ENCODE measurements at regions not wholly inside any gene's neighbourhood (a gene's known extent, or its start where the extent isn't known, plus 50 kb on each side); places are given as distances from the start of the nearest gene placed in this dataset.

- peaks cover 0 to 2% (median 0%) of the 10 kb centered on the region in 3 donors for H3K36me3 Mint-ChIP-seq
- peaks cover 0 to 3% (median 0%) of the 10 kb centered on the region in 5 donors for H3K9me3 Mint-ChIP-seq
- no peak overlapping the region for H3K27ac ChIP-seq (ENCODE audit: low read depth, low read length)
- no peaks in the 10 kb centered on the region for H3K4me1 Mint-ChIP-seq
- H3K27me3 ChIP-seq (ENCODE audit: insufficient read depth, low read length, poor library complexity, severe bottlenecking) = no peaks in the 10 kb centered on the region
- DNase-seq = no peak
- POLR2A ChIA-PET = no interaction called here
- H3K4me3 ChIP-seq (ENCODE audit: low read length) = no peak overlapping the region
- no peaks in the 10 kb centered on the region for H3K36me3 ChIP-seq (ENCODE audit: insufficient read depth, low read length)
- no peak overlapping the region for H3K27ac Mint-ChIP-seq
- CTCF ChIA-PET = no interaction called here
- H3K4me3 Mint-ChIP-seq = no peak overlapping the region
- H3K27me3 Mint-ChIP-seq = peaks cover 2 to 33% of the 10 kb centered on the region in 2 donors
- no peaks in the 10 kb centered on the region for H3K9me3 ChIP-seq (ENCODE audit: low read length)
- H3K4me1 ChIP-seq (ENCODE audit: insufficient read depth, low read length) = no peaks in the 10 kb centered on the region
These were observed 69.6 kb upstream of the BARHL2 start for GRCh38 chr1:90786709-90787108.

- Mint-ChIP-seq H3K27ac (no peak overlapping the region), H3K27me3 (peaks cover under 1 to 20% of the 10 kb centered on the region in 2 donors), H3K4me3 (no peak overlapping the region), H3K36me3 (no peaks in the 10 kb centered on the region), H3K9me3 (peaks cover 0 to 2% (median 0%) of the 10 kb centered on the region in 5 donors), H3K4me1 (no peaks in the 10 kb centered on the region)
- no peak overlapping the region for H3K4me3 ChIP-seq (ENCODE audit: low read length)
- H3K36me3 ChIP-seq (ENCODE audit: insufficient read depth, low read length) = no peaks in the 10 kb centered on the region
- ChIA-PET POLR2A (no interaction called here), CTCF (interaction anchor here (1.5 kb wide), 1 partner anchor 14 kb away, joined by 4 read pairs; no protein-coding TSS in a partner anchor)
- H3K27ac ChIP-seq (ENCODE audit: low read depth, low read length) = no peak overlapping the region
- H3K4me1 ChIP-seq (ENCODE audit: insufficient read depth, low read length) = no peaks in the 10 kb centered on the region
- H3K9me3 ChIP-seq (ENCODE audit: low read length) = no peaks in the 10 kb centered on the region
- H3K27me3 ChIP-seq (ENCODE audit: insufficient read depth, low read length, poor library complexity, severe bottlenecking) = no peaks in the 10 kb centered on the region
- DNase-seq = no peak
These were observed 67.2 kb upstream of the BARHL2 start for GRCh38 chr1:90784186-90784847.

DNA sequence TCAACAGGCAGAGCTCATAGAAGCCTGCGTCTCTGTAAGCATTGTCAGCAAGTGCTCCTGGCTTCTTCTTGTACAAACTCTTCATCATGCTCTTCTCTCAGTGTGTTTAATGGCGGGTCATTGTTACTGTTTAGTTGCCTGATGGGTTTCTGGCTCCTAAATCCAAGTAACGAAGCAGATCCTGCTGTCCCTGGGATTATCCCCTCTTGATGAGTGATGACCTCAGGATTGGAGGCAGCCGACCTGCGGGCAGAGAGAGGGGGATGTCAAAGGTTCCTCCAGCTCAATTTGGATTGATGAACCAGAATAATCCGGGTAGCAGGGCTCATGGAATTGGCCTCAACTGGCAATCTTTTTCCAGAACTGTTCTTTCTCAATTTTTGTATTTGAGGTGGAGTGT, 66.1 kb upstream of the BARHL2 start:
- Mint-ChIP-seq H3K27me3 (peaks cover 3 to 23% of the 10 kb centered on the region in 2 donors), H3K9me3 (no peaks in the 10 kb centered on the region), H3K27ac (no peak overlapping the region), H3K4me1 (peaks cover 0 to 3% (median 0%) of the 10 kb centered on the region in 3 donors), H3K36me3 (no peaks in the 10 kb centered on the region), H3K4me3 (no peak overlapping the region)
- CTCF ChIA-PET = interaction anchor here (1.5 kb wide), 1 partner anchor 15 kb away, joined by 4 read pairs; no protein-coding TSS in a partner anchor
- POLR2A ChIA-PET = no interaction called here
- Histone ChIP-seq H3K9me3 (ENCODE audit: low read length) (no peaks in the 10 kb centered on the region), H3K27me3 (ENCODE audit: insufficient read depth, low read length, poor library complexity, severe bottlenecking) (no peaks in the 10 kb centered on the region), H3K36me3 (ENCODE audit: insufficient read depth, low read length) (no peaks in the 10 kb centered on the region), H3K4me3 (ENCODE audit: low read length) (no peak overlapping the region), H3K4me1 (ENCODE audit: insufficient read depth, low read length) (no peaks in the 10 kb centered on the region), H3K27ac (ENCODE audit: low read depth, low read length) (no peak overlapping the region)
- no peak for DNase-seq

GRCh38 chr1:90782046-90782445, 64.9 kb upstream of the BARHL2 start:
- Histone ChIP-seq H3K36me3 (ENCODE audit: insufficient read depth, low read length) (no peaks in the 10 kb centered on the region), H3K9me3 (ENCODE audit: low read length) (no peaks in the 10 kb centered on the region), H3K27ac (ENCODE audit: low read depth, low read length) (no peak overlapping the region), H3K4me1 (ENCODE audit: insufficient read depth, low read length) (no peaks in the 10 kb centered on the region), H3K4me3 (ENCODE audit: low read length) (no peak overlapping the region), H3K27me3 (ENCODE audit: insufficient read depth, low read length, poor library complexity, severe bottlenecking) (no peaks in the 10 kb centered on the region)
- DNase-seq = no peak
- H3K4me1 Mint-ChIP-seq = peaks cover 0 to 5% (median 0%) of the 10 kb centered on the region in 3 donors
- CTCF ChIA-PET = no interaction called here
- no peak overlapping the region for H3K4me3 Mint-ChIP-seq
- no peak overlapping the region for H3K27ac Mint-ChIP-seq
- POLR2A ChIA-PET = no interaction called here
- H3K9me3 Mint-ChIP-seq = no peaks in the 10 kb centered on the region
- H3K36me3 Mint-ChIP-seq = no peaks in the 10 kb centered on the region
- H3K27me3 Mint-ChIP-seq = peaks cover 3 to 27% of the 10 kb centered on the region in 2 donors

GRCh38 chr1:90781534-90781933, 64.4 kb upstream of the BARHL2 start:
- no peak overlapping the region for H3K4me3 Mint-ChIP-seq
- no peaks in the 10 kb centered on the region for H3K9me3 ChIP-seq (ENCODE audit: low read length)
- H3K36me3 ChIP-seq (ENCODE audit: insufficient read depth, low read length) = no peaks in the 10 kb centered on the region
- H3K27me3 ChIP-seq (ENCODE audit: insufficient read depth, low read length, poor library complexity, severe bottlenecking) = no peaks in the 10 kb centered on the region
- H3K4me1 Mint-ChIP-seq = peaks cover 0 to 5% (median 0%) of the 10 kb centered on the region in 3 donors
- no peak overlapping the region for H3K4me3 ChIP-seq (ENCODE audit: low read length)
- no peak for DNase-seq
- H3K4me1 ChIP-seq (ENCODE audit: insufficient read depth, low read length) = no peaks in the 10 kb centered on the region
- H3K27me3 Mint-ChIP-seq = peaks cover 3 to 27% of the 10 kb centered on the region in 2 donors
- no peaks in the 10 kb centered on the region for H3K9me3 Mint-ChIP-seq
- no peak overlapping the region for H3K27ac ChIP-seq (ENCODE audit: low read depth, low read length)
- no peak overlapping the region for H3K27ac Mint-ChIP-seq
- ChIA-PET POLR2A (no interaction called here), CTCF (no interaction called here)
- H3K36me3 Mint-ChIP-seq = no peaks in the 10 kb centered on the region

DNA sequence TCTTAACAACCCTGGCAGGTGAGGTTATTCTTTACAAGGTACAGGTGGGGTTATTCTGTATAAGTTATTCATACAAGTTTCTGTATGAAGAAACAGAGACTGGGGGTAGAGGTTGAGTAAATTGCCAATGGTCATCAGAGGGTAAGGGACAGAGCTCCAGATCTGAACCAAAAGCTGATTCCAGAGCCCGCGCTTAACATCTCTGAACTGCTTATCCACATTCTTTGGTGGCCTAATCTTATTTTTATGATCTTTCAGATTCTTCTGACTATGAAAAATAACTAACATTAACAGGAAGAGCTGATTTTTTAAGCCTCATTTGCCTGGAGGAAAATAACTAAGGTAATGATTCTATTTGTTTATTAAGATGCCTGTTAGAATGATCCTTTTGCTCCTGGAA, 63.9 kb upstream of the BARHL2 start:
- Histone ChIP-seq H3K4me3 (ENCODE audit: low read length) (no peak overlapping the region), H3K36me3 (ENCODE audit: insufficient read depth, low read length) (no peaks in the 10 kb centered on the region), H3K27me3 (ENCODE audit: insufficient read depth, low read length, poor library complexity, severe bottlenecking) (no peaks in the 10 kb centered on the region), H3K9me3 (ENCODE audit: low read length) (no peaks in the 10 kb centered on the region), H3K4me1 (ENCODE audit: insufficient read depth, low read length) (no peaks in the 10 kb centered on the region), H3K27ac (ENCODE audit: low read depth, low read length) (no peak overlapping the region)
- ChIA-PET CTCF (no interaction called here), POLR2A (no interaction called here)
- Mint-ChIP-seq H3K4me1 (peaks cover 0 to 5% (median 0%) of the 10 kb centered on the region in 3 donors), H3K27ac (no peak overlapping the region), H3K27me3 (peaks cover 3 to 29% of the 10 kb centered on the region in 2 donors), H3K4me3 (no peak overlapping the region), H3K9me3 (no peaks in the 10 kb centered on the region), H3K36me3 (no peaks in the 10 kb centered on the region)
- no peak for DNase-seq

DNA sequence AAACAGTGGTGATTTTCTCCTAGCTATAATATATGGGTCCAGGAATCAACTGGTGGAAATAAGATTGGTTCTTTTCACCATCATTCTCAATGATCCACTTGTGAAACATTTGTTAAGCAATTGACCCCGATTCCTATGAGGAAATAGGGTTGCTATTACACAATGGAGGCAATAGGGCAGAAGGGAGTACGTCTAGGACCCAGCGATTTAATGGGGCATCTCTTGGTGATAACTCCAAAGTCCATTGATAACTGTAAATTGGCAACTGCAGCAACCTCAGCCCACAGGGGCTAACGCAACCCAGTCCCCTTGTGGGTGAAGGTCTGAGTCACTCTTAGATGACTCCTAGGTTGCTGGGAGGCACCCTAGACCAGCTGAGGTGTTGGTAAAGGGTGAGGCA, 62.5 kb upstream of the BARHL2 start:
- Histone ChIP-seq H3K4me3 (ENCODE audit: low read length) (no peak overlapping the region), H3K4me1 (ENCODE audit: insufficient read depth, low read length) (no peaks in the 10 kb centered on the region), H3K9me3 (ENCODE audit: low read length) (no peaks in the 10 kb centered on the region), H3K27me3 (ENCODE audit: insufficient read depth, low read length, poor library complexity, severe bottlenecking) (no peaks in the 10 kb centered on the region), H3K36me3 (ENCODE audit: insufficient read depth, low read length) (no peaks in the 10 kb centered on the region), H3K27ac (ENCODE audit: low read depth, low read length) (no peak overlapping the region)
- no peaks in the 10 kb centered on the region for H3K9me3 Mint-ChIP-seq
- no peak overlapping the region for H3K27ac Mint-ChIP-seq
- H3K4me3 Mint-ChIP-seq = no peak overlapping the region
- H3K4me1 Mint-ChIP-seq = peaks cover 0 to 5% (median 0%) of the 10 kb centered on the region in 3 donors
- POLR2A ChIA-PET = no interaction called here
- H3K36me3 Mint-ChIP-seq = no peaks in the 10 kb centered on the region
- H3K27me3 Mint-ChIP-seq = peaks cover 5 to 36% of the 10 kb centered on the region in 2 donors
- CTCF ChIA-PET = no interaction called here
- no peak for DNase-seq

- no peaks in the 10 kb centered on the region for H3K9me3 ChIP-seq (ENCODE audit: low read length)
- H3K27ac Mint-ChIP-seq = no peak overlapping the region
- no peaks in the 10 kb centered on the region for H3K9me3 Mint-ChIP-seq
- no peak overlapping the region for H3K4me3 Mint-ChIP-seq
- H3K4me3 ChIP-seq (ENCODE audit: low read length) = no peak overlapping the region
- CTCF ChIA-PET = interaction anchor here (1.4 kb wide), 1 partner anchor 37 kb away, joined by 4 read pairs; no protein-coding TSS in a partner anchor
- no peaks in the 10 kb centered on the region for H3K36me3 Mint-ChIP-seq
- no peaks in the 10 kb centered on the region for H3K36me3 ChIP-seq (ENCODE audit: insufficient read depth, low read length)
- peaks cover 0 to 5% (median 0%) of the 10 kb centered on the region in 3 donors for H3K4me1 Mint-ChIP-seq
- no peak for DNase-seq
- H3K27me3 ChIP-seq (ENCODE audit: insufficient read depth, low read length, poor library complexity, severe bottlenecking) = no peaks in the 10 kb centered on the region
- peaks cover 6 to 33% of the 10 kb centered on the region in 2 donors for H3K27me3 Mint-ChIP-seq
- H3K27ac ChIP-seq (ENCODE audit: low read depth, low read length) = no peak overlapping the region
- POLR2A ChIA-PET = no interaction called here
- H3K4me1 ChIP-seq (ENCODE audit: insufficient read depth, low read length) = no peaks in the 10 kb centered on the region
These were observed 61.4 kb upstream of the BARHL2 start for GRCh38 chr1:90778486-90778885.

Measured in CD8-positive, alpha-beta memory T cell (primary cell).